ENCODE measurements at regions not wholly inside any gene's neighbourhood (a gene's known extent, or its start where the extent isn't known, plus 50 kb on each side); places are given as distances from the start of the nearest gene placed in this dataset.

- Histone ChIP-seq H3K79me2 (ENCODE audit: control insufficient read depth in 1 of 2, insufficient read depth in 2 of 2, low read length in 2 of 2) (no peaks in the 10 kb centered on the region), H2BK20ac (ENCODE audit: low read length) (no peak overlapping the region), H4K8ac (ENCODE audit: extremely low read depth, insufficient read depth, low read length) (no peak overlapping the region), H3K4me1 (replicated peaks in 1 of 4; ENCODE audit: control insufficient read depth in 3 of 4, insufficient read depth in 4 of 4, low read length in 3 of 4) (no peaks in the 10 kb centered on the region), H2AK5ac (ENCODE audit: low read depth, low read length) (no peak overlapping the region), H3K36me3 (ENCODE audit: control insufficient read depth in 2 of 4, insufficient read depth in 4 of 4, low read length in 3 of 4) (no peaks in the 10 kb centered on the region), H3K4ac (replicated peaks; ENCODE audit: insufficient read length, low read depth, low read length) (no peak overlapping the region), H3K56ac (replicated peaks; ENCODE audit: insufficient read length, low read depth, low read length) (no peak overlapping the region), H2BK12ac (ENCODE audit: low read depth, low read length) (no peak overlapping the region), H2AFZ (ENCODE audit: low read length) (peak overlapping the region; percentile 61), H3K23ac (ENCODE audit: insufficient read length) (no peak overlapping the region), H3K23me2 (ENCODE audit: low read depth, low read length) (no peaks in the 10 kb centered on the region), H4K91ac (replicated peaks; ENCODE audit: insufficient read length, low read length) (no peak overlapping the region), H3K9me3 (ENCODE audit: insufficient read depth in 2 of 2, low read depth in 1 of 2, low read length in 1 of 2) (no peaks in the 10 kb centered on the region), H2BK120ac (replicated peaks; ENCODE audit: low read depth, low read length) (no peak overlapping the region), H2BK15ac (ENCODE audit: low read length) (no peak overlapping the region), H3K14ac (ENCODE audit: insufficient read length) (no peak overlapping the region), H3K79me1 (ENCODE audit: low read depth, low read length) (no peaks in the 10 kb centered on the region), H3K18ac (ENCODE audit: extremely low read depth, low read length) (no peak overlapping the region), H4K5ac (ENCODE audit: insufficient read length, low read depth, low read length) (no peak overlapping the region), H3K4me2 (ENCODE audit: insufficient read depth in 1 of 2, low read depth in 2 of 2, low read length in 2 of 2) (no peak overlapping the region), H3K27me3 (replicated peaks in 1 of 4; ENCODE audit: control insufficient read depth in 3 of 4, extremely low read depth in 1 of 4, insufficient read depth in 3 of 4, low read length in 3 of 4) (peaks cover 0 to 1% (median 0%) of the 10 kb centered on the region in 4 experiments; a peak in 1 of 7 replicates), H3K4me3 (ENCODE audit: extremely low read depth in 1 of 4, insufficient read depth in 2 of 4, low read depth in 3 of 4, low read length in 4 of 4) (no peak overlapping the region), H3K9ac (replicated peaks in 1 of 4; ENCODE audit: extremely low read depth in 1 of 4, low read depth in 3 of 4, low read length in 3 of 4) (no peak overlapping the region), H3K27ac (ENCODE audit: low read depth, low read length) (no peak overlapping the region), H2BK5ac (ENCODE audit: low read depth, low read length) (no peak overlapping the region), H4K20me1 (replicated peaks in 1 of 2; ENCODE audit: control insufficient read depth in 1 of 2, insufficient read depth in 2 of 2, low read length in 2 of 2) (no peaks in the 10 kb centered on the region)
- TF ChIP-seq E2F6 (IDR thresholded peaks at IDR 0.05) (0 out of 2 replicates have a peak, but pooled peaks have one; percentile 12), JUND (IDR thresholded peaks at IDR 0.05; ENCODE audit: low read length) (no peak)
- ChIA-PET CTCF (ENCODE audit: partially characterized antibody) (interaction anchor here (0.6 to 1.2 kb wide), 4 partner anchors 9 to 419 kb away, joined by 3 to 5 read pairs (median 3); no protein-coding TSS in a partner anchor), POLR2A (ENCODE audit: partially characterized antibody) (no interaction called here)
- DNase-seq (ENCODE audit: low read depth in 1 of 2, low spot score in 2 of 2), result no peak
- no peak for FAIRE-seq
These were observed 125.3 kb upstream of the PLCB4 start for GRCh38 chr20:8943631-8944030.
